NB4 (cell line): ENCODE measurements at regions not wholly inside any gene's neighbourhood (a gene's known extent, or its start where the extent isn't known, plus 50 kb on each side); places are given as distances from the start of the nearest gene placed in this dataset.
A peak's percentile ranks its signal among the peaks of the same experiment; 100 is the strongest.

Experiments used
- DNase-seq: peaks from one replicate; pipeline ENCODE4 v3.0.0; 2010; ENCODE audit warnings: low read depth
- H3K4me3 ChIP-seq: one replicate; pipeline ENCODE4 v1.5.1; 2011; ENCODE audit warnings: mild to moderate bottlenecking, low read depth, low read length, moderate library complexity
- MYC ChIP-seq: IDR thresholded peaks from 2 replicates; pipeline ENCODE4 v1.6.1; 2011; ENCODE audit warnings: low read depth, low read length
- POLR2A ChIP-seq: IDR thresholded peaks from 2 replicates; pipeline ENCODE4 v1.6.1; 2011; ENCODE audit warnings: mild to moderate bottlenecking; ENCODE audit not compliant: insufficient read length; ENCODE audit errors: extremely low read depth
- TF ChIP-seq, protein P1 (sequence below): IDR thresholded peaks from one replicate; pipeline ENCODE4 v1.5.1; 2012; ENCODE audit warnings: low read depth, low read length
- TF ChIP-seq, protein P2 (sequence below): IDR thresholded peaks from 2 replicates; pipeline ENCODE4 v1.6.1; 2011; ENCODE audit warnings: low read depth, low read length

DNA sequence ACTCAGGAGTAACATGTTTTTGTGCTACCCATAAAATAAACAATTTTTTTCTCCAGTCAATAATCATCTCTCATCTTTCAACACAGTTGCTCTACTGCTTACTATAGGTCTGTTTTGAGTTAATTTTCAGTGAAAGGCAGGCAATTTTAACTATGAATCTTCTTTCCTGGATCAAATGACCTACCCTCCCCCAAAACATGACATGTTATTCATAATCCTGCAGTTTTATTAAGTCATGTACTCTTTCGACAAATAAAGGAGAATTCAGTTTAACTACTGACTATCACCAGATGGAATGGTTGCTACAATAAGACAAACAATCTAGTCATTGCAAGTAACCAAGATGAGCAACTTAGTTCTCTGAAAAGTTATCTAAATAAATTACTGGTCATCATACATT is 106.0 kb upstream of the FAR2 start:
- TF ChIP-seq POLR2A, result no peak
- TF ChIP-seq, protein P1, sequence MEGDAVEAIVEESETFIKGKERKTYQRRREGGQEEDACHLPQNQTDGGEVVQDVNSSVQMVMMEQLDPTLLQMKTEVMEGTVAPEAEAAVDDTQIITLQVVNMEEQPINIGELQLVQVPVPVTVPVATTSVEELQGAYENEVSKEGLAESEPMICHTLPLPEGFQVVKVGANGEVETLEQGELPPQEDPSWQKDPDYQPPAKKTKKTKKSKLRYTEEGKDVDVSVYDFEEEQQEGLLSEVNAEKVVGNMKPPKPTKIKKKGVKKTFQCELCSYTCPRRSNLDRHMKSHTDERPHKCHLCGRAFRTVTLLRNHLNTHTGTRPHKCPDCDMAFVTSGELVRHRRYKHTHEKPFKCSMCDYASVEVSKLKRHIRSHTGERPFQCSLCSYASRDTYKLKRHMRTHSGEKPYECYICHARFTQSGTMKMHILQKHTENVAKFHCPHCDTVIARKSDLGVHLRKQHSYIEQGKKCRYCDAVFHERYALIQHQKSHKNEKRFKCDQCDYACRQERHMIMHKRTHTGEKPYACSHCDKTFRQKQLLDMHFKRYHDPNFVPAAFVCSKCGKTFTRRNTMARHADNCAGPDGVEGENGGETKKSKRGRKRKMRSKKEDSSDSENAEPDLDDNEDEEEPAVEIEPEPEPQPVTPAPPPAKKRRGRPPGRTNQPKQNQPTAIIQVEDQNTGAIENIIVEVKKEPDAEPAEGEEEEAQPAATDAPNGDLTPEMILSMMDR, result no peak
- TF ChIP-seq, protein P2, sequence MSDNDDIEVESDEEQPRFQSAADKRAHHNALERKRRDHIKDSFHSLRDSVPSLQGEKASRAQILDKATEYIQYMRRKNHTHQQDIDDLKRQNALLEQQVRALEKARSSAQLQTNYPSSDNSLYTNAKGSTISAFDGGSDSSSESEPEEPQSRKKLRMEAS, result no peak
- no peak for TF ChIP-seq MYC
- DNase-seq, result no peak
- H3K4me3 ChIP-seq, result no peak overlapping the region

DNA sequence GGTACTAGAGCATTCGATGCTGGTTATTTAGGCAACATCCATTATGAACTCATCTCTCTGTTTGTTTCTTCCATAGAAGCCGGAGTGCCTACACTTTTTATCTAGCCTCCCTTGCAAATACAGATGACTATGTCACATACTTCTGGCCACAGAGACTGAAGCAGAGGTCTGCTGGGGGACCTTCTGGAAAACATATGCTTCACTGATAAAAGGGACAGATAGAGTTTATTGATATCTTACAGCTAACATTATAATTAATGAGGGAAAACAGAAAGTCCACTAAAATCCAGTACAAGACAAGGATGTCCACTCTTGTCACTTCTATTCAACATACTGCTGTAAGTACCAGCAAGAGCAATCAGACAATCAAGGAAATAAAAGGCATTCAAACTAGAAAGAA is 104.3 kb upstream of the FAR2 start:
- TF ChIP-seq MYC (no peak), POLR2A (no peak)
- TF ChIP-seq, protein P2, result no peak
- TF ChIP-seq, protein P1, result no peak
- no peak for DNase-seq
- no peak overlapping the region for H3K4me3 ChIP-seq

DNA sequence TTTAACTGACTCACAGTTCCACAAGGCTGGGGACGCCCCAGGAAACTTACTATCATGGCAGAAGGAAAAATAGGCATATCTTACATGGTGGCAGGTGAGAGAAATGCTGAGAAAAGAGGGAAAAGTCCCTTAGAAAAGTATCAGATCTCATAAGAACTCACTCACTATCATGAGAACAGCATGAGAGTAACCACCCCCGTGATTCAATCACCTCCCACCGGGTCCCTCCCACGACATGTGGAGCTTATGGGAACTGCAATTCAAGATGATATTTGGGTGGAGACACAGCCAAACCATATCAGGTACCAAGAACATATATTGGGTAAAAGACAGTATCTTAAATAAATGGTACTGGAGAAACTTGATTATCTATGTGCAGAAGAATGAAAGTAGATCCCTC is 100.3 kb upstream of the FAR2 start:
- H3K4me3 ChIP-seq, result no peak overlapping the region
- DNase-seq, result peak; percentile 14
- TF ChIP-seq, protein P1, result no peak
- TF ChIP-seq, protein P2, result no peak
- TF ChIP-seq POLR2A (no peak), MYC (no peak)

DNA sequence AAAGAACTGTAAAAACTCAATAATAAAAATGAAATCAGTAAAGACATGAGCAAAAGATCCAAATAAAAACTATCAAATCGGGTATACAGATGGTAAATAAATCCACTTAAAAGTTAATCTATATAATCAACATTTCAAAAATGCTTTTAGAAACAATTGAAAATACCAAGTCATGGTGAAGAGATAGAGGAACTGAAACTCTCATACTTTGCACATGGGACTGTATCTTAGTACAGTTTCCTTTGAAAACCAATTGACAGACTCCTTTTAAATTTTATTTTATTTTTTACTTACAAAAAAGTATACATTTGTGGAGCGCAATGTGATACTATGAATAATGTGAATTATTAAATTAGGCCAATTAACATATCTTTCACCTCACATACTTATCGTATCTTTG is 98.6 kb upstream of the FAR2 start:
- no peak overlapping the region for H3K4me3 ChIP-seq
- peak; percentile 42 for DNase-seq
- TF ChIP-seq, protein P2, result no peak
- TF ChIP-seq POLR2A (no peak), MYC (no peak)
- TF ChIP-seq, protein P1, result no peak

DNA sequence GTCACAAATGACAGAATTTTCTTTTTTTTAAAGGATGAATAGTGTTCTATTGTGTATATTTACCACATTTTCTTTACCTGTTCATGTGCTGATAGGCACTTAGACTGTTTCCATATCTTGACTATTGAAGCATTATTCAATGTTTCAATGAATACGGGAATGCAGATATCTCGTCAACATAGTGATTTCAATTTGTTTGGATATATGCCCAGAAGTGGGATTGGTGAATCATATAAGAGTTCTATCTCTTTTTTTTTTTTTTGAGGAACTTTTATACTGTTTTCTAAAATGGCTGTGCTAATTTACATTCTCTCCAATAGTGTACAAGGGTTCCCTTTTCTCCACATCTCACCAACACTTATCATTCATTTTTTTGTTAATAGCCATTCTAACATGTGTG is 97.9 kb upstream of the FAR2 start:
- no peak overlapping the region for H3K4me3 ChIP-seq
- TF ChIP-seq, protein P1, result no peak
- TF ChIP-seq POLR2A (no peak), MYC (no peak)
- TF ChIP-seq, protein P2, result no peak
- no peak for DNase-seq

DNA sequence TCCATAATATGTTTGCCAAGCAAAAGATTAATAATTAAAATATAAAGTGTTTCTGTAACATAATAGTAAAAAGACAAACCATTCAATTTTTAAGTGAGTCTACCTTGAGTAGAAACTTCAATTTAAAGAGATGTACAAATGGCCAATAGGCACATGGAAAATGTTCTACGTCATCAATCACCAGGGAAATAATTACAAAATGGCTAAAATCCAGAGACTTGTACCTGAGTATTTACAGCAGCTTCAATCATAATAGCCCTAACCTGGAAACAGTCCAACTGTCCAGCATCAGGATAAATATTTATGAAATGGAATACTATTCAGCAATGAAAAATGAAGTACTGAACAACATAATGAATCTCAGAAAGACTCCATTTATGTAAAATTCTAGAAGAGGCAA is 95.5 kb upstream of the FAR2 start:
- DNase-seq, result no peak
- H3K4me3 ChIP-seq, result no peak overlapping the region
- TF ChIP-seq, protein P2, result no peak
- no peak for TF ChIP-seq POLR2A
- TF ChIP-seq MYC, result no peak
- TF ChIP-seq, protein P1, result no peak
